Hematopoietic multipotent progenitor cell treated with erythropoietin and hydrocortisone succinate and interleukin-3 and kit ligand, for 15 days (in vitro differentiated cells): ENCODE measurements at regions not wholly inside any gene's neighbourhood (a gene's known extent, or its start where the extent isn't known, plus 50 kb on each side); places are given as distances from the start of the nearest gene placed in this dataset.
"Not testable (repeated sequence)": the region's sequence is repeated elsewhere in the genome, so short reads cannot be mapped to it uniquely, and the experiment has no call there.

Source experiments
- DNase-seq: peaks from one replicate; pipeline ENCODE4 v3.0.0-alpha.2; 2015; ENCODE audit warnings: low spot score

DNA sequence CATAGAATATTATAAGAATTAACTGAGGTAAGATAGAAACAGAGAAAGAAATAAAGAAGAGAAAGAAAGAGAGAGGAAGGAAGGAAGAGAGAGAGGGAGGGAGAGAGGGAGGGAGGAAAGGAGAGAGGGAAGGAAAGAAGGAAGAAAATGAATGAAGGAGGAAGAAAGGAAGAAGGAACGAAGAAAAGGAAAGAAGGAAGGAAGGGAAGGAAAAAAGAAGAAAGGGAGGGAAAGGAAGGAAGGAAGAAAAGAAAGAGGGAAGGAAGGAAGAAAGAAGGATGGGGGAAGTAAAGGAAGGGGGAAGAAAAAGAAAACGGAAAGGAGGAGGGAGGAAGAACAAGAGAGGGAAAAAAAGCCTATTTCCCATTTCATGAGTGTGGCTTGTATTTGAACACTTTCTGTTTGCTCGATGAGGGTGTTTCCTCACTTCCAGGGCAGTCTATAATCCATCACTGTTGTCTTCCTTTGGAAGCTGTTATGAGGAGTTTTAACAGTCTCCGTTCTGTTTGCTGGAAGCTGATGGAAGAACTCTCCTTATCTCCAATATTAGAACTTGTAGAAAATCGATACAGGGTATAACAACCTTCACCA is 402.4 kb downstream of the TMEM114 start:
- no peak for DNase-seq

DNA sequence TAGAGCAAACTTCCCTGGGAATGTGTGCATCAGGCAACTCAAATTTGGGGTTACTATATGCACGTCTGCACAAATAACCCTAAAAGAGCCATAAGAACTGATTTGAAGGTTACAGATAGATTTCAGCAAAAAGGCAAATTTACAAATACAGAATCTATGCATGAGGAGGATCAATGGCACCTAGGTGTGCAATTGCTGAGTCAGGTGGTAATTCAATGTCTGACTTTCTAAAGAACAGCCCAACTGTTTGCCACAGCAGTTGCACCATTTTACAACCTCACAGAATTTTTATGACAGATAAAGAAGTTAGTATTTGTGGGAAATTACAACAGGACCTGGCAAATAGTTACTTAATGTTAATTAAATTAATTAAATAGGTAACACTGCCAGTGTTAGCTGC is 405.5 kb downstream of the TMEM114 start:
- DNase-seq, result no peak

DNA sequence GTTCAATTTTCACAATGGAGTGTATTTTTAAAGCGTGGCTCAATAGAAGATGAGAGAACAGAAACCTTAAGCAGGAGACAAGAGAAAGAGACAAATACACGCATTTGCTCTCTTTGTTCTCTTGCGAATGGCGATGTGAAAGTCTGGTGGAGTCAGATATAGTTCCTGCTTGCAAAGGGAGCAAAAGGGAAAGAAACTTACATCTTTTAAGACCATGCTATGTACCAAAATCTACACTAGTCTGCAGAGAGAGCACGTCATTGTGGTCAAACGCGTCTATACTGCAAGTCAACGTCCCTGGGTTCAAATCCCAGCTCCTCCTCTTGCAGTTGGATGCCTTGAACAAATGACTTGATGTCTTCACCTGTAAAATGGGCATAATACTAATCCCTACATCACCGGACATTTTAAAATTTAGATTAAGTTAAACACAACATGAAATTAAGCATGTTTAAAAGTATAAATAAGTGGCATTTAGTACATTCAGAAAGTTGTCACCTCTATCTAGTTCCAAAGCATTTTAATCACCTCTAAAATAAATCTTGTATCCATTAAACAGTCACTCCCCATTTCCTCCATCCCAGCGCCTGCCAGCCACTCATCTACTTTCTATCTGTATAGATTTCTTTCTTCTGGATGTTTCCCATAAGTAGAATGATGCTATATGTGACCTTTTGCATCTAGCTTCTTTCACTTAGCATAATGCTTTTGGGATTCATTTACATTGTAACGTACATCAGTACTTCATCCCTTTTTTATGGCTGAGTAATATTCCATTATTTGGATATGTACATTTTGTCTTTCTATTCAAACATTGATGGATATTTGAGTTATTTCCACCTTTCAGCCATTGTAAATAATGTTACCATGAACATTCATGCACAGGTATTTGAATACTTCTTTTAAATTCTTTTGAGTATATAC is 406.9 kb downstream of the TMEM114 start:
- peak; percentile 26 for DNase-seq

DNA sequence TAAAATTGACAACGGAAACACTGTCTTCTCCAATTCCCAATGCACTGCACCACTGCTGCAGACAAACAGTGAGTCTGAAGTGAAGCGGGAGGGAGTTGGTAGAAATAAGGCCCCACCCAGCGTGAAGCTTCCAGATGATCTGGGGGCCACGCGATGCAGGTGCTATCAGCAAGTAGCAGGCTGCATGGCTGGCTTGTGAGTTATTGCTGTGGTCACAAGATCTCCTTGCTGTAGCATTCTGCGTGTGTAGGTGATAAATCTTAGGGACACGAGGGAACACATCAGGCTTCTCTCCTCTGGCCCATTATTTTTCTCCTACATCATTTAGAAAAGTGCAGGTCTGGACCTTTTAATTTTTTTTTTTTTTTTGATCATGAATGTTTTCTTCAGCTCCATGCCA is 407.6 kb downstream of the TMEM114 start:
- DNase-seq, result peak; percentile 75

DNA sequence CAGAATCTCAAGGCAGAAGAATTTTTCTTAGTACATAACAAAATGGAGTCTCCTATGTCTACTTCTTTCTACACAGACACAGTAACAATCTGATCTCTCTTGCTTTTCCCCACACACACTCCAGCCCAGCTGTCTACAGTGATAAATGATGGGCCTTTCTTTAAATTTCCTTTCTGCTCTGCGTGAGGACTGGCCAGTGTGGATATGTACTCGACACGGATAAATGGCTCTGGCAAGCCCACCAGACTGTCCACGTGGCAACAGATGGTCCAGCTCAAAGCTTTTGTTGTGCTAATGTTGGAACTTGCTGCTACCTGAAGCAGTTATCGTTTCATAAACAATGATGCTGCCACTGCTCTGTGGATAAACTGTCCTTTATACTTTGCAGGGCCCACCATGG is 410.7 kb downstream of the TMEM114 start:
- no peak for DNase-seq

DNA sequence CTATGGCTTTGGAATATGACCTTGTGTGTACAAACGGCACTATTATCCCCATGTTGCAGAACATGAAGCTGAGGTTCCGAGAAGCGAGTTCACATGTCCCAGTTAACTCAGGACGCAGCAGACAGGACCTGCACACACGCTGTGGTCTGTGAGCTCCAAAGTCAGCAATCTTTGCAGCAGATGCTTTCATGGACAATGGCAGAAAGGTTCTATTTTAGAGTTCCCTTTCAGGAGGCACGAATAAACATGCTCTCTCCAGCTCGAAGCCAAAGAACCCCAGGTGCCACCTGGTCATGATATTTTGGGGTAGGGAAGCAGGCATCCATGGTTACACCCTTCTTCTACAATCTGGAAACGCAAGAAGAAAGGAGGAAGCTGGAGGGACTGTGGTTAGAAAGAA is 412.0 kb downstream of the TMEM114 start:
- DNase-seq, result no peak

DNA sequence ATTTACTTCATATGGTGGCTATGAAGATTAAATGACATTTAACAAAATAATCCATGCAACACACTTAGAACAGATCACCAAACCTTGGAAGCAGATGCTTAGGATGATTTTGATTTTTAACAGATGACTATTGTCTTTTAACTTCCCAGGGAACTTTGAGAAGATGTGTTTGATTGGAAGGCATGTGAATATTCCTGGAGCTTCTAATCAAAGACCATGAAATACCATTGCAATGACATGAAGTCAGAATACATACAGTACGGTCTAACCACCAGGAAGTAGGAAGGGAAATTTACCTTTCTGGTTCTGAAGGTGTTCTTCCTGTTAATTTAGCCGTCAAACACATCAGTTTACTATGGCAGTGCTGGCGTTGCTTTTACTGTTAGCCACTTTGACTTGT is 414.9 kb downstream of the TMEM114 start:
- DNase-seq, result no peak

DNA sequence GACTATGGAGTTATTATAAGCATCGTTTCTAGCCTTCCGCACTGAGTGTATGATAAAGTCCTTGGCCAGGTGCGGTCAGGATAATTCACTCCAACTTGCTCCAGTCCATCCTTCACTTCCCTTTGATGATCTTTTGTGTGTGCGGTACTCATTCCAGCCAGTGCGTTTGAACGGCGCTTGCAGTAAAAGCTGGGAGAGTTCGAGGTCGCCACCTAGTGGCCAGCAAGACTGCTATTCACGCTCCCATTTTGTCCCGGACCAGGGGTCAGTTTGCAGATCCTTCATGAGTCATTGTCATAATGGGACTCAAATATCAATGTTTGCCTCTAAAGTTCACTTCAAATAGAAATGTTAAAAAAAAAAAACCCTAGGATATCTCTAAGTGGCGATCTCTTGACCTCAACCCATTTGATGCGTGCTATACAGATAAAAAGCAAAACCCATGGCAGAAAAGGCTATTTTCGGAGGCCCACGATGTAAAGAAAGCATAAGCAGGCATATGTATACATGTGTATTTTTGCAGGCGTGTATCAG is 417.1 kb downstream of the TMEM114 start:
- peak; percentile 66 for DNase-seq

DNA sequence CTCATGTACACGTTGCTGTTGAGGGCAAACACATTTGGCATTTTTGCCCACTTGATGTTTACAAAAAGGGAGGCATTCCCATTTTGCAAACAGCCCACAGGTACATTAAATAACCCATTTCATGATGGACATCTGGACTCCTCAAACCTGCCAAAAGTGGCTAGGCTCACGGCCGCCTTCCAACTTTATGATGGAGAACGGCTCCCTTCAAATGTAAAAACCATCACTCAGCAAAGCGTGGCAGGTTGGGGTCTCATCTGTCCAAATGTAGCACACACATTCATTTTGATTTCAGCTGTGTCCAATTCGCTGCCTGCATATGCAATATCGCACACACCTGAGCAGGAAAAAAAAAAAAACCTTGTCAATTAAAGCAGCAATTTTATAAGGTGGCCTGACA is 417.8 kb downstream of the TMEM114 start:
- no peak for DNase-seq

DNA sequence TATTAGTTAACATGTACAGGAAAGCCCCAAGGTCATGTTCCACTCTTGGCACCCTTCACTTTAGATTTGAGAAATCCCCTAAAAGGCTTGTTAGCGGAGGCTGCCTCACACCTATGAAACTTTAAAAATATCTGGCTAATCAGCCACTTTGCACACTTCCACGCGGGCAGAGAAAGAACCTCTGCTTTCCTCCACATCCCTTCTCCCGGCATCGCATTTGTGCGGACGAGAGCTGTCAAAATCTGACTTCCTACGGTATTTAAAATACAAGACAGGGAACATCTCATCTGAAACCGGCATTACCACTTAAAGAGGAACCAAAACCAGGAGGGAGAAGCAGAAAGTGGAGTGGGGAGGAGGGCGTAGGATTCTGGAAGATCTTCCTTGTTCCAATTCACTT is 422.3 kb downstream of the TMEM114 start:
- DNase-seq, result no peak

DNA sequence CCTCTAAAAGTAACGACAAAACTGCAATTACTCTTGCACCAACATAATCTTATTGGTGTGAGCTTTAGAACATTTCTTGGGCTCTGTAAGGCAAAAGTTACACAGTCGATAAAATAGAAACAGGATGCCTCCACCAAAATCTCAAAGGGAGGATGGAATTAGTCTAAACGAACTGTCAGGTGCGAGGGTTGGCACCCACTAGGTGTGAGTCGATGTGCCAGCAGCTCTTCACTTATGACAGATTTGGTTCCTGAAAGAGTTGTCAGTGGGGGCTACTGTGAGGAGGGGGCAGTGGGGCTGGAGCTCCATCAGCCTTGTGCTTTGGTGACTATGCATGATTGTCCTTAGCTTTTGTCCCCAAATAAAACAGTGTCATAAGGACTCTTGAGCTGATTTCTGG is 422.9 kb downstream of the TMEM114 start:
- no peak for DNase-seq

DNA sequence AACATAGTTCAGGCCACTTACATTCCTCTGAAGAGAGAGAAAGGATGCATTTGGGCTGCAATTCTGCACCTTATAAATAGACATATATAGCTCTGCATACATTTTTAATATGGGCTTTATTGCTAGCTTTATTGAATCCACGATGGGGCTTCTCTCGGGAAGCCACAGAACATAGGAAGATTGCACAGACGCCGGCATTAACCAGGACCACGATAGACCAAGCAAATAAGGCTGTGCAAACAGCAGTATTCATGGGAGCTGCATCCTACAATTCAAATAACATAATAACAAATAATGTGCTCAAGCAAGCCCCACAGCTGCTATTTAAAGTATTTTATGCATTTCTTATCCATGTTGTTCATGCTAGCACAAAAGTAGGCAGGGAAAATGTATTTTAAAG is 432.3 kb downstream of the TMEM114 start:
- no peak for DNase-seq

DNA sequence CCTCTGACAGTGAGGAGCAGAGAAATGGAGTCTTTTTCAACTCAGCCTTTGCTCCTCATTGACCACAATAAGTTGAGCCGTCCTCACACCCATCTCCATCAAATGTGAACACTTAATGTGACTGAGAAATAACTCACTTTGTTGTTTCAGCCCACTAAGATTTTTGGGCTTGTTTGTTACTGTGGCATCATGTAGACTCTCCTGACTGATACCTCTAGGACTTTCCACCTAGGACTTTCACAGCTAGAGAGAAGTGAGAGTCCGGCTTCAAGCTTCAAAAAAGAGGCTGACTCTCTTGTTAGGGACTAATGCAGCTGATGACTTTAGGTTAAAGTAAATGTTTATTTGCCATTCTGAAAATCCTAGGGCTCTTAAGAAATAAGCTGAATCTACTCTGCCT is 435.0 kb downstream of the TMEM114 start:
- no peak for DNase-seq

DNA sequence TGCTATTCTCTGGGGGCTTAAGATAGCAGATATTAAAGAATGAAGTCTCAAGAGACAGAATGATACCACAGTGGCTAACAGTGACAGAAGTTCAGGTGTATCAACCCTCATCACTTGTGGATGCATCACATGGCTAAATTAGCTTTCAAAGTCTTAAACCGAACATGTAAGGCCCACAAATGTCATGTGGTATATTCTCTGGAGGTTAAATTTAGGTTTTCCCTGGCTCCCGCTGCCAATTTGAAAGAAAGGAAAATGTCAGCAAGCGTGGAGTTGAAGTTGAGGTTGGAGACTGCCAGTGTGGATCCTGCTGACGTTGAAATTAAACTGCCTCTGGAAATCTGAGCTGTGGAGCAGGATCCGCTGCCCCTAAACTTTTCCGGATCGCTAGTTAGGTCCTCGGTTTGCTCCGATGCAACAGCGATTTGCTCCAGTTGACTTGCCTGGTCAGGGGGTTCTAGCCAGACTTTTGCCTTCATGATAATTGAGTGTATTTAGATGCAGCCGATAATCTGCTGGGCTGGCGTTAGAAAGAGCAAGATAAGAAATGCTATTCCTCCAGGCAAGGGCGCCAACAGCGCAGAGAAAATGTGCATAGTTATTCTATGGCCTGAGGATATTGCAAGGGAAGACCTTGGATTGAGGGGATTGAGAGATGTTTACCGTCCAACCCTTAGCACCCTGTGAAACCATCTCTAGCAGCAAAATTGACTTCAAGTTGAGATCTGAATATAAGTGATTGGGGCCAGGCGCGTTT is 443.9 kb downstream of the TMEM114 start:
- DNase-seq, result no peak

DNA sequence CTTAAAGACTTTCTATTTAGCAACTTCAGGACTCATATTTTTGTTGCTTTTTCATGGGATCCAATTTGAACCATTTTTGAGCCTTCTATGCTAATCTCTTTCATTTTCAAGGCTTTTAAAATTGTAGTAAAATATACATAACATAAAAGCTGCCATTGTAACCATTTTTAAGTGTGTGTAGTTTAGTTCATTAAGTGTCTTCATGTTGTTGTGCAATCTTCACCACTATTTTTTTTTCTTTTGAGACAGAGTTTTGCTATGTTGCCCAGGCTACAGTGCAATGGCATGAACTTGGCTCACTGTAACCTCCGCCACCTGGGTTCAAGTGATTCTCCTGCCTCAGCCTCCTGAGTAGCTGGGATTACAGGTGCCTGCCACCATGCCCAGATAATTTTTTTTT is 451.6 kb downstream of the TMEM114 start:
- no peak for DNase-seq

DNA sequence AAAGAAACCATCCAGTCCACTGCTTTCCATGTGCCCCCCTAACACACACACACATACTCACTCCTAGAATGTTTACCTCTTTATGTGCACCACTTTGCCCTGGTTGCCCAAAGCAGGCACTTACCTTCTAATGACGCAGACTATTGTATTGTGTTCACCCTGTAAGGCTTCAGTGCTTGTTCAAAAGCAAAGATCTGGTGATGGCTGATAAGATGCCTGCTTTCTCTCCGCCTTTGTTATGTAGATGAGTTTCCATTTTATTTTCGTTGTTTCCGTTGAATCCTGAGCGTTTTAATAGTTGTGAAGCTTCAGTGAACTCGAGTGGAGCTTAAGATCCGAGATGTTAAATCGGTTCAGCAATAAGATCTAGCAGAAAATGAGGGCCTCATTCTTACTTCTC is 452.7 kb downstream of the TMEM114 start:
- no peak for DNase-seq

DNA sequence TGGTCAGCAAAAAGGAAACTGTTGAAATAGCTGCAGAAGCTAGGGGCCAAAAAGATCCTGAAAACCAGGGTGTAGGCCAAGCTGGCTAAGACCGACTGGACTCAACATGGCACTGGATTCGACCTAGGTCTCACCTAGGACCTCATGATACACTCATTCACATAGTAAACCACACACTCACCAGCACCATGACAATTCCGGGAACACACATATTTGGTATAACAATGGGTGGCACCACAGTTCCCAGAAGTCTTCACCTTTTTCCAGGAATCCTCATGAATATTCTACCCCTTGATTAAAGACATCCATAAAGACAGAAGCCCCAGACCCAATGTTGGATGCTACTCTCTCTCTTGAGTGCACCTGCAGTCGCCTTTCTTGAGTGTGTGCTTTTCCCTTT is 460.1 kb downstream of the TMEM114 start:
- no peak for DNase-seq

DNA sequence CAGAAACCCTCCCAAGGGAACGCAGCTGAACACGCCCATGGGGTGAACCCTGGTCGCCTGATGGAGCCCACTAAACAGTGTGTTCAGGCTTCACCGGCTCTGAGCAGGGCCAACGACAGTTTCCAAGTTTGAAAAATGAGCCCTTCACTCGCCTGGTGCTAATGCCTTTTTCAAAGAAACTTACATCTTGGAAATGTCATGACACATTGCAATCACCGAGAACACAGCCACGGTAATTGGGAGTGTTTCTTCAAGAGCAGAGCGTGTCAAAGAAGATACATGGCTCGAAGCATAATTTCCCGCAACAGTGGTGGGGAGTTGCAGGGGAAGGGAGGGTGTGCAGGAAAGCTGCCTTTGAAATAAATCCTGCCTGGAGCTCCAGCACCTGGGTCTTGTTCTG is 463.2 kb downstream of the TMEM114 start:
- no peak for DNase-seq

DNA sequence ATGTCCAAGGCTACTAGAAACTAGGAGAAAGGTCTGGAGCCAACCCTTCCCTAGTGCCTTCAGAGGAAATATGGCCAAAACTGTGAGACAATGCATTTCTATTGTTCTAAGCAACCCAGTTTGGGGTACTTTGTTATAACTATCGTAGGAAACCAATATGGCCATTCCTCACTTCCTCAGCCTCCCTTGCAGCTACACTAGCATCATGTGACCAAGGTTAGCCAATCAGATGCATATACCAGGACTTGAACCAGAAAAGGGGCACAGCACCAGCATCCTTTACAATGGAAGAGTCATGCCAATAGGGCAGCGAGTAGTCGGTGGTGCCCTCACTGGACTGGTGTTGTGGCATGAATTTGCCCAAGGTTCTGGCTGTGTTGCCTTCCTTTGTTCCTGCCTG is 464.0 kb downstream of the TMEM114 start:
- no peak for DNase-seq

DNA sequence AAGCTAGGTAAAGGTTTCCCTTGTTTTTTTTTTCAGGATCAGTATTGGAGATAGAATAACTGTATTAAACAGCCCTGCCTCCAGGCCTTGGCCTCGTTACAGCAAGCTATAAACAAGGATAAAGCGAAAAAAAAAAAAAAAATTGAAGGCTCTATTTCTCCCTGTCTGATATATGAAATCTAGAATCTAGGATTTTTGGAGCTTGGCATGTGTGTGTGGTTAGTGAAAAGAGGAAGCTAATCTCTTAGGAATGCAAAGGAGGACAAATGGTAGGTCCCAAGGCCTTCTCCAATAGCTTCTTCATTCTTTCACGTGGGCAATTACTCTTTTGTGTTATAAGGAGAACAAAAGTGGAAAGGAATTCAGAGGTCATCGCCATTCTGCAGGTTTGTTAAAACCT is 470.3 kb downstream of the TMEM114 start:
- DNase-seq, result no peak

DNA sequence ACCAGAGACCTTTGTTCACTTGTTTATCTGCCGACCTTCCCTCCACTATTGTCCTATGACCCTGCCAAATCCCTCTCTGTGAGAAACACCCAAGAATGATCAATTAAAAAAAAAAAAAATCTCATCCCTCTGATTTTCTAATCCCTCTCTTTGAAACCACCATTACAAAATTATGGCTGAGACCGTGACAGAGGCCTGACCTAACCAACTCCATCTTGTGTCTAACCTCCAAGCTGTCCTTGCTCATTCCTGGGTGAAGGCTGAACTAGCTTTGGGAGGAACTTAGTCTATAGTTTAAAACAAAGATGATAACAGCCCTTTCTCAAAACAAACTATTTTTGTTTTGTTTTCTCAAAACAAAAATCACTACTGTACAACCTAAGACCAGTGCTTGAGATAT is 474.5 kb downstream of the TMEM114 start:
- DNase-seq, result no peak

DNA sequence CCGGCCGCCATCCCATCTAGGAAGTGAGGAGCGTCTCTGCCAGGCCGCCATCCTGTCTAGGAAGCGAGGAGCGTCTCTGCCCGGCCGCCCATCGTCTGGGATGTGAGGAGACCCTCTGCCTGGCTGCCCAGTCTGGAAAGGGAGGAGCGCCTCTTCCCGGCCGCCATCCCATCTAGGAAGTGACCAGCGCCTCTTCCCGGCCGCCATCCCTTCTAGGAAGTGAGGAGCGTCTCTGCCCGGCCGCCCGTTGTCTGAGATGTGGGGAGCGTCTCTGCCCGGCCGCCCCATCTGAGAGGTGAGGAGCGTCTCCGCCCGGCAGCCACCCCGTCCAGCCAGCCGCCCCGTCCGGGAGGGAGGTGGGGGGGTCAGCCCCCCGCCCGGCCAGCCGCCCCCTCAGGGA is 475.4 kb downstream of the TMEM114 start:
- not testable (repeated sequence) for DNase-seq

DNA sequence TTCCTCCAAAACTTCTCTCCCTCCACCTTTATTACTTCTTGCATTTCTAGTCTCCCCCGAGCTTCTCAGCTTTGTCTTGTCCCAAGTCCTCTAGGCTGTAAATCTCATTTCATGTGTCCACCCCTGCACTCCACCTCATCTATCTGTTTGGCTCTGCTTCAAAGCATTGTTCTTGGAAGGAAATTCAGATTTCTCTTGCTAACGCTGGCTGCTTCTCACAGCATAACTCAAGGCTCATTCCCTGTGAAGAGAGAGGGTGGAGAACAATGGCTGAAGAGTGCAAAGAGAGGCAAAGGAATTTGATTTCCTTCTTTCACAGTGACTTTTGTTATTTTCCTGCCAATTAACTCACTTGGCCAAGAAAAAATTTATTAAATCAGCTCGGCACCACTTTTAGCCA is 476.5 kb downstream of the TMEM114 start:
- DNase-seq, result no peak
